Endothelial cell of umbilical vein (primary cell): ENCODE measurements at regions not wholly inside any gene's neighbourhood (a gene's known extent, or its start where the extent isn't known, plus 50 kb on each side); places are given as distances from the start of the nearest gene placed in this dataset.

Experiments used
- BruUV-seq: library from RNA; stranded (reverse); fragments of 400-500 nt; replicated peaks from 2 replicates; lab custom pipeline; 2021; lab: Mats Ljungman, UMichigan
- CTCF ChIA-PET: fragments of 300-600, 350-600 bp; sonication (Branson Sonifier 250); formaldehyde crosslinking; loops from one replicate; lab custom pipeline; 2021; ENCODE audit warnings: antibody characterized with exemption, inconsistent platforms; lab: Charles Lee
- POLR2A ChIA-PET: fragments of 300-600, 350-600 bp; sonication (Branson Sonifier 250); formaldehyde crosslinking; loops from one replicate; lab custom pipeline; 2021; ENCODE audit warnings: antibody characterized with exemption, inconsistent platforms; lab: Charles Lee
- DNase-seq: peaks from one replicate; pipeline ENCODE4 v3.0.0-alpha.2; 2011; ENCODE audit warnings: low read depth, low spot score
- FAIRE-seq: peaks from 2 replicates; lab custom pipeline; 2011; peaks lifted over from hg19 to GRCh38; lab: Jason Lieb, UNC
- H2AFZ ChIP-seq: 2 replicates; pipeline ENCODE4 v1.6.0; 2012; ENCODE audit warnings: low read depth, low read length, control low read depth, inconsistent platforms
- H3K27ac ChIP-seq: 2 replicates; pipeline ENCODE4 v1.5.1; 2011; ENCODE audit warnings: low read depth, mild to moderate bottlenecking, control low read depth, low read length, moderate library complexity; ENCODE audit not compliant: insufficient read depth
- H3K27me3 ChIP-seq, 2 experiments: 2 replicates each; pipeline versions ENCODE4 v1.6.0 to v1.6.1; 2011; ENCODE audit warnings: low read length in 2 of 2, mixed read lengths in 1 of 2; ENCODE audit not compliant: control insufficient read depth in 2 of 2, insufficient read depth in 2 of 2
- H3K36me3 ChIP-seq, 2 experiments: 2 replicates in 1 of 2; 3 replicates in 1 of 2; pipeline ENCODE4 v1.5.1; 2011; ENCODE audit warnings: low read length in 2 of 2, mild to moderate bottlenecking in 1 of 2, moderate library complexity in 1 of 2; ENCODE audit not compliant: control insufficient read depth in 2 of 2, insufficient read depth in 2 of 2; ENCODE audit errors: extremely low read depth in 1 of 2
- H3K4me1 ChIP-seq: 3 replicates; pipeline ENCODE4 v1.5.1; 2011; ENCODE audit warnings: mild to moderate bottlenecking, low read length; ENCODE audit not compliant: control insufficient read depth, insufficient read depth; ENCODE audit errors: extremely low read depth
- H3K4me2 ChIP-seq: 2 replicates; pipeline ENCODE4 v1.6.1; 2011; ENCODE audit warnings: low read length, control low read depth, mixed read lengths; ENCODE audit not compliant: insufficient read depth
- H3K4me3 ChIP-seq, 3 experiments: fragments of 200-600 bp in 1 of 3; sonication (generic), shearing (Covaris generic) in 1 of 3; replicated peaks in 1 of 3; 2 replicates each; pipeline ENCODE4 v1.5.1; 2011 to 2016; ENCODE audit warnings: control low read depth in 3 of 3, low read length in 3 of 3, mild to moderate bottlenecking in 2 of 3, inconsistent platforms in 1 of 3, low read depth in 1 of 3, moderate library complexity in 1 of 3; ENCODE audit not compliant: insufficient read depth in 1 of 3
- H3K79me2 ChIP-seq: 2 replicates; pipeline ENCODE4 v1.6.0; 2012; ENCODE audit warnings: low read length, inconsistent platforms; ENCODE audit not compliant: control insufficient read depth, insufficient read depth
- H3K9ac ChIP-seq: replicated peaks from 2 replicates; pipeline ENCODE3; 2011; ENCODE audit warnings: low read length, control low read depth; ENCODE audit not compliant: insufficient read depth; ENCODE audit errors: extremely low read depth
- H3K9me1 ChIP-seq: replicated peaks from 3 replicates; pipeline ENCODE4 v1.6.0; 2011; ENCODE audit warnings: mild to moderate bottlenecking, low read length; ENCODE audit not compliant: control insufficient read depth, insufficient read depth; ENCODE audit errors: extremely low read depth
- H3K9me3 ChIP-seq: replicated peaks from 2 replicates; pipeline ENCODE4 v1.5.1; 2012; ENCODE audit warnings: low read length, inconsistent platforms; ENCODE audit not compliant: control insufficient read depth, insufficient read depth
- H4K20me1 ChIP-seq: replicated peaks from 2 replicates; pipeline ENCODE3; 2011; ENCODE audit warnings: mild to moderate bottlenecking, low read length; ENCODE audit not compliant: control insufficient read depth, insufficient read depth; ENCODE audit errors: extremely low read depth
- EZH2 ChIP-seq: IDR thresholded peaks from 2 replicates; pipeline ENCODE4 v1.6.1; 2012; ENCODE audit warnings: borderline replicate concordance, low read depth, mild to moderate bottlenecking, moderate library complexity, low read length, inconsistent platforms; ENCODE audit not compliant: severe bottlenecking
- FOS ChIP-seq: IDR thresholded peaks from 2 replicates; pipeline ENCODE4 v1.6.1; 2011; ENCODE audit warnings: mild to moderate bottlenecking, low read length, moderate library complexity, borderline replicate concordance; ENCODE audit not compliant: insufficient read depth
- GATA2 ChIP-seq: IDR thresholded peaks from 2 replicates; pipeline ENCODE4 v1.7.0; 2011; ENCODE audit warnings: low read depth, mild to moderate bottlenecking, moderate library complexity, mixed read lengths, low read length; ENCODE audit not compliant: insufficient read length, insufficient read depth
- JUN ChIP-seq: IDR thresholded peaks from 2 replicates; pipeline ENCODE4 v1.6.1; 2011; ENCODE audit warnings: borderline replicate concordance, low read depth; ENCODE audit not compliant: insufficient read length, insufficient read depth
- MYC ChIP-seq: IDR thresholded peaks from one replicate; pipeline ENCODE4 v1.6.1; 2011; ENCODE audit warnings: mild to moderate bottlenecking, low read depth, low read length
- dilution Hi-C: fragments of 300-500 bp; cut with MboI; formaldehyde crosslinking; loops from one replicate; pipeline ENCODE4 v1.15.0; 2019; ENCODE audit warnings: low sequenced_read_pairs; ENCODE audit not compliant: extremely low pct_ligation_motif_present
- intact Hi-C: fragments of 100-400 bp; cut with micrococcal nuclease; formaldehyde crosslinking; loops from one replicate; pipeline ENCODE4 v1.10.0; 2022
- TF ChIP-seq, protein P1 (sequence below), 2 donors: IDR thresholded peaks; 1 replicate in 1 of 2; 2 replicates in 1 of 2; pipeline ENCODE4 v1.5.1; 2011; ENCODE audit warnings: low read length in 2 of 2, mild to moderate bottlenecking in 2 of 2, moderate library complexity in 2 of 2, control low read depth in 1 of 2, inconsistent platforms in 1 of 2, low read depth in 1 of 2; ENCODE audit not compliant: insufficient read depth in 1 of 2; ENCODE audit errors: extremely low read depth in 1 of 2
- TF ChIP-seq, protein P2 (sequence below): IDR thresholded peaks from 2 replicates; pipeline ENCODE4 v1.6.1; 2011; ENCODE audit not compliant: insufficient read depth, insufficient read length

DNA sequence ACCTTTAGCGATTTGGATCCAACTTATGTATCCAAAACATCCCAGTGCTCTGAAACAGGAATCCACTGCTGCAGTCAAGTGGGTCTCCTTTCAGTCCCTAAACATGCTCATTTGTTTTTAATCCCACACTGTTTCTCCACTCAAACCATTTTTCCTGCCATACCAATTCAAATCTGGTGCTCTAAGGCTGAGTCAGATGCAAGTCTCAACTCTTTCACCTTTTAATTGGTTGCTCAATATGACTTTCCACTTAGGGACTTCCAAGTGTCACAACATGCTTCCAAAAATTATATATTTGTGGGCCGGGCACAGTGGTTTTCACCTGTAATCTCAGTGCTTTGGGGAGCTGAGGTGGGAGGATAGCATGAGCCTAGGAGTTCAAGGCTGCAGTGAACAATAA, 113.4 kb upstream of the TANK start:
- intact Hi-C loops: no loop called here
- Histone ChIP-seq H3K9me1 (no peaks in the 10 kb centered on the region), H3K36me3 (no peaks in the 10 kb centered on the region), H2AFZ (no peak overlapping the region), H3K4me1 (no peaks in the 10 kb centered on the region), H3K4me2 (no peak overlapping the region), H3K27ac (no peak overlapping the region), H3K79me2 (no peaks in the 10 kb centered on the region), H3K4me3 (no peak overlapping the region), H3K9ac (no peak overlapping the region), H3K27me3 (peaks cover 43 to 56% of the 10 kb centered on the region in 2 experiments), H3K9me3 (no peaks in the 10 kb centered on the region), H4K20me1 (no peaks in the 10 kb centered on the region)
- FAIRE-seq: no peak
- dilution Hi-C loops: no loop called here
- TF ChIP-seq FOS (no peak), MYC (no peak)
- no peak for DNase-seq
- no TSS peak for BruUV-seq
- ChIA-PET POLR2A (no interaction called here), CTCF (interaction anchor here (1.6 kb wide), 1 partner anchor 17 kb away, joined by 7 read pairs; no protein-coding TSS in a partner anchor)

DNA sequence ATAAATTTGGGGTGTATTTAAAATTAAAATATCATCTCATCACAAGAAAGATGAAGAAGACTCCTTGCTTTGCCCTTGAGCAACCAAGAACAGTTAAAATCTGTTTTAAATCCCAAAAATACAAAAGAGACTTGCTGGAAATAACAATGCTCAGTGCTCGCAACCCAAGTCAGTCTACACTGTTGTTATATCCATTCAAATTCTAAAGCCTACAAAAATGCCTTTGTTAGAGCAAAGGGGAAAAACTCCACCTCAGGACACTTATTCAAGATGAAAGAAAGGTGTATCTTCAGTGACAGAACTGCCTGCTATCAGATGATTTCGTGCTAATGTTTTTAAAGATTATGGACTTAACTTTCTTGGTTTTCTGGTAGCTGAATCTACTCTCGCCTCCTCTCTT, 111.9 kb upstream of the TANK start:
- dilution Hi-C loops: no loop called here
- FAIRE-seq: no peak

More for the DNA sequence above, 111.9 kb upstream of the TANK start:
- Histone ChIP-seq H3K9me3 (no peaks in the 10 kb centered on the region), H3K9ac (no peak overlapping the region), H3K9me1 (no peaks in the 10 kb centered on the region), H3K36me3 (no peaks in the 10 kb centered on the region), H3K4me3 (no peak overlapping the region), H3K4me1 (no peaks in the 10 kb centered on the region), H4K20me1 (no peaks in the 10 kb centered on the region), H3K27me3 (peaks cover 45 to 62% of the 10 kb centered on the region in 2 experiments), H3K27ac (no peak overlapping the region), H3K4me2 (no peak overlapping the region), H3K79me2 (no peaks in the 10 kb centered on the region), H2AFZ (no peak overlapping the region)
- CTCF ChIA-PET: interaction anchor here (0.7 to 1.6 kb wide), 4 partner anchors 8 to 525 kb away, joined by 3 to 7 read pairs (median 3); no protein-coding TSS in a partner anchor
- no TSS peak for BruUV-seq
- POLR2A ChIA-PET: no interaction called here
- TF ChIP-seq, protein P1, sequence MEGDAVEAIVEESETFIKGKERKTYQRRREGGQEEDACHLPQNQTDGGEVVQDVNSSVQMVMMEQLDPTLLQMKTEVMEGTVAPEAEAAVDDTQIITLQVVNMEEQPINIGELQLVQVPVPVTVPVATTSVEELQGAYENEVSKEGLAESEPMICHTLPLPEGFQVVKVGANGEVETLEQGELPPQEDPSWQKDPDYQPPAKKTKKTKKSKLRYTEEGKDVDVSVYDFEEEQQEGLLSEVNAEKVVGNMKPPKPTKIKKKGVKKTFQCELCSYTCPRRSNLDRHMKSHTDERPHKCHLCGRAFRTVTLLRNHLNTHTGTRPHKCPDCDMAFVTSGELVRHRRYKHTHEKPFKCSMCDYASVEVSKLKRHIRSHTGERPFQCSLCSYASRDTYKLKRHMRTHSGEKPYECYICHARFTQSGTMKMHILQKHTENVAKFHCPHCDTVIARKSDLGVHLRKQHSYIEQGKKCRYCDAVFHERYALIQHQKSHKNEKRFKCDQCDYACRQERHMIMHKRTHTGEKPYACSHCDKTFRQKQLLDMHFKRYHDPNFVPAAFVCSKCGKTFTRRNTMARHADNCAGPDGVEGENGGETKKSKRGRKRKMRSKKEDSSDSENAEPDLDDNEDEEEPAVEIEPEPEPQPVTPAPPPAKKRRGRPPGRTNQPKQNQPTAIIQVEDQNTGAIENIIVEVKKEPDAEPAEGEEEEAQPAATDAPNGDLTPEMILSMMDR (IDR thresholded peaks at IDR 0.05; ENCODE audit: extremely low read depth in 1 of 2, insufficient read depth in 1 of 2, low read depth in 1 of 2, low read length in 2 of 2): no peak
- TF ChIP-seq FOS (no peak), MYC (no peak), JUN (no peak), GATA2 (no peak), EZH2 (no peak)
- TF ChIP-seq, protein P2, sequence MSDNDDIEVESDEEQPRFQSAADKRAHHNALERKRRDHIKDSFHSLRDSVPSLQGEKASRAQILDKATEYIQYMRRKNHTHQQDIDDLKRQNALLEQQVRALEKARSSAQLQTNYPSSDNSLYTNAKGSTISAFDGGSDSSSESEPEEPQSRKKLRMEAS: no peak
- DNase-seq: no peak
- intact Hi-C loops: no loop called here
